Stomach (tissue), 8 donors: ENCODE measurements at regions not wholly inside any gene's neighbourhood (a gene's known extent, or its start where the extent isn't known, plus 50 kb on each side); places are given as distances from the start of the nearest gene placed in this dataset.

ENCODE experiments used
- DNase-seq, 2 donors: peaks; one replicate each; pipeline versions ENCODE4 v3.0.0 to v3.0.0-alpha.2; 2013 to 2019
- H3K27ac ChIP-seq, 5 donors: fragments of 200-600 bp in 4 of 5; sonication (generic) in 4 of 5; one replicate each; pipeline ENCODE4 v1.5.1; 2013 to 2019; ENCODE audit warnings: mild to moderate bottlenecking in 1 of 5, moderate library complexity in 1 of 5
- H3K27me3 ChIP-seq, 3 donors: fragments of 200-600 bp; sonication (generic); one replicate each; pipeline ENCODE4 v1.5.1; 2017 to 2019; ENCODE audit warnings: mixed run types in 1 of 3
- H3K36me3 ChIP-seq, 4 donors: fragments of 200-600 bp; sonication (generic); 1 replicate in 3 of 4; 2 replicates in 1 of 4; pipeline ENCODE4 v1.5.1; 2016 to 2019
- H3K4me1 ChIP-seq, 4 donors: fragments of 200-600 bp; sonication (generic); one replicate each; pipeline ENCODE4 v1.5.1; 2016 to 2019
- H3K4me3 ChIP-seq, 4 donors: fragments of 200-600 bp; sonication (generic) in 3 of 4; one replicate each; pipeline ENCODE4 v1.5.1; 2016 to 2019; ENCODE audit warnings: mild to moderate bottlenecking in 1 of 4
- H3K9me3 ChIP-seq, 4 donors: fragments of 200-600 bp; sonication (generic); one replicate each; pipeline ENCODE4 v1.5.1; 2016 to 2019
- CTCF ChIP-seq, 7 experiments: fragments of 450-650 bp in 4 of 7; fragments of 200-600 bp in 3 of 7; sonication (generic) in 3 of 7; IDR thresholded peaks; one replicate each; pipeline ENCODE4 v1.5.1; 2016 to 2019; ENCODE audit warnings: antibody characterized with exemption in 7 of 7, control low read depth in 2 of 7, mild to moderate bottlenecking in 1 of 7
- EP300 ChIP-seq: sonication (generic); formaldehyde crosslinking; IDR thresholded peaks from one replicate; pipeline ENCODE4 v1.6.1; 2017; ENCODE audit warnings: antibody characterized with exemption
- POLR2A ChIP-seq, 4 donors: fragments of 450-650 bp; IDR thresholded peaks; one replicate each; pipeline ENCODE4 v1.6.1; 2016; ENCODE audit warnings: antibody characterized with exemption in 4 of 4, control low read depth in 2 of 4, mild to moderate bottlenecking in 1 of 4, moderate library complexity in 1 of 4
- POLR2AphosphoS5 ChIP-seq, 3 donors: sonication (generic); formaldehyde crosslinking; IDR thresholded peaks; one replicate each; pipeline ENCODE4 v1.6.1; 2016; ENCODE audit warnings: antibody characterized with exemption in 3 of 3
- WGBS, 5 donors: extraction: QIAGEN DNeasy Blood & Tissue Kit in 3 of 5; methylation state at CpG; one replicate each; pipeline versions ENCODE4 v1.1.5 to v1.1.7; 2013 to 2018; 5-methylcytosine and 5-hydroxymethylcytosine counted together
- intact Hi-C: fragments of 100-400 bp; cut with DNase I; formaldehyde crosslinking; loops from one replicate; pipeline ENCODE4 v1.15.1; 2023; ENCODE audit warnings: low total_unique reads
- donor health status: healthy with polysubstance abuse.
- donor health status: Bipolar disorder and iron deficiency.
- donor health status: healthy.

GRCh38 chr5:171573451-171574225, 154.2 kb downstream of the FGF18 start:
- Histone ChIP-seq H3K36me3 (no peaks in the 10 kb centered on the region), H3K27me3 (peaks cover 0 to 18% (median 0%) of the 10 kb centered on the region in 3 donors), H3K9me3 (peaks cover 0 to 25% (median 17%) of the 10 kb centered on the region in 4 donors), H3K4me3 (no peak overlapping the region), H3K4me1 (no peaks in the 10 kb centered on the region), H3K27ac (no peak overlapping the region)
- no peak for DNase-seq
- 63 to 75% (median 70%) methylated on average over 12 to 17 of the region's 17 CpGs for WGBS, 5 donors
- intact Hi-C loops = no loop called here
- TF ChIP-seq POLR2AphosphoS5 (IDR thresholded peaks at IDR 0.05) (no peak), CTCF (IDR thresholded peaks at IDR 0.05) (no peak)

- Histone ChIP-seq H3K4me3 (no peak overlapping the region), H3K27me3 (peaks cover 0 to 18% (median 0%) of the 10 kb centered on the region in 3 donors), H3K4me1 (peaks cover 0 to 4% (median 0%) of the 10 kb centered on the region in 4 donors), H3K27ac (no peak overlapping the region), H3K9me3 (peaks cover 0 to 17% (median 9%) of the 10 kb centered on the region in 4 donors), H3K36me3 (no peaks in the 10 kb centered on the region)
- DNase-seq = peak in 1 of 2 donors; percentile 68
- 62 to 75% (median 67%) methylated on average over 4 of the region's 4 CpGs for WGBS, 5 donors
- TF ChIP-seq POLR2A (IDR thresholded peaks at IDR 0.05) (no peak), POLR2AphosphoS5 (IDR thresholded peaks at IDR 0.05) (no peak), EP300 (no peak), CTCF (IDR thresholded peaks at IDR 0.05) (no peak)
- intact Hi-C loops = no loop called here
Observed at GRCh38 chr5:171574376-171574775, 154.9 kb downstream of the FGF18 start.

GRCh38 chr5:171575386-171575785, 155.9 kb downstream of the FGF18 start:
- 64 to 79% (median 71%) methylated on average over 3 of the region's 3 CpGs for WGBS, 5 donors
- no peaks in the 10 kb centered on the region for H3K36me3 ChIP-seq
- H3K27me3 ChIP-seq = peaks cover 0 to 18% (median 0%) of the 10 kb centered on the region in 3 donors
- TF ChIP-seq POLR2A (IDR thresholded peaks at IDR 0.05) (no peak), CTCF (IDR thresholded peaks at IDR 0.05) (no peak), POLR2AphosphoS5 (IDR thresholded peaks at IDR 0.05) (no peak), EP300 (no peak)
- intact Hi-C loops = no loop called here
- peaks cover 0 to 4% (median 0%) of the 10 kb centered on the region in 4 donors for H3K4me1 ChIP-seq
- no peak overlapping the region for H3K27ac ChIP-seq
- no peak overlapping the region for H3K4me3 ChIP-seq
- peaks cover 0 to 7% (median 5%) of the 10 kb centered on the region in 4 donors for H3K9me3 ChIP-seq
- DNase-seq = no peak

GRCh38 chr5:171575808-171576207, 156.4 kb downstream of the FGF18 start:
- Histone ChIP-seq H3K9me3 (peaks cover 0 to 6% (median 5%) of the 10 kb centered on the region in 4 donors), H3K27ac (no peak overlapping the region), H3K4me1 (peaks cover 0 to 4% (median 0%) of the 10 kb centered on the region in 4 donors), H3K4me3 (no peak overlapping the region), H3K27me3 (peaks cover 0 to 18% (median 0%) of the 10 kb centered on the region in 3 donors), H3K36me3 (no peaks in the 10 kb centered on the region)
- TF ChIP-seq CTCF (IDR thresholded peaks at IDR 0.05) = no peak
- DNase-seq = no peak
- 89 to 100% (median 96%) methylated on average over 3 of the region's 3 CpGs for WGBS, 5 donors
- intact Hi-C loops = no loop called here
